ENCODE measurements at regions not wholly inside any gene's neighbourhood (a gene's known extent, or its start where the extent isn't known, plus 50 kb on each side); places are given as distances from the start of the nearest gene placed in this dataset.

- intact Hi-C loops (cut with micrococcal nuclease): no loop called here
These were observed 210.3 kb downstream of the SETD4 start for GRCh38 chr21:35850029-35850428.

GRCh38 chr21:35849144-35849543 is 211.2 kb downstream of the SETD4 start:
- intact Hi-C loops (cut with micrococcal nuclease): no loop called here

GRCh38 chr21:35843911-35844667 is 216.2 kb downstream of the SETD4 start:
- intact Hi-C loops (cut with micrococcal nuclease): no loop called here

GRCh38 chr21:35840949-35841348 is 219.4 kb downstream of the SETD4 start:
- intact Hi-C loops (cut with micrococcal nuclease): loop anchor here (1.0 to 2.0 kb wide), 3 partner anchors 790 to 1148 kb away; no protein-coding TSS in a partner anchor

GRCh38 chr21:35840197-35840799 is 220.0 kb downstream of the SETD4 start:
- intact Hi-C loops (cut with micrococcal nuclease): loop anchor here (1.0 to 2.0 kb wide), 3 partner anchors 789 to 1147 kb away; no protein-coding TSS in a partner anchor

GRCh38 chr21:35838987-35839763 is 221.2 kb downstream of the SETD4 start:
- intact Hi-C loops (cut with micrococcal nuclease): no loop called here

GRCh38 chr21:35838350-35838749 is 222.0 kb downstream of the SETD4 start:
- intact Hi-C loops (cut with micrococcal nuclease): no loop called here

GRCh38 chr21:35833991-35834390 is 226.3 kb downstream of the SETD4 start:
- intact Hi-C loops (cut with micrococcal nuclease): no loop called here

GRCh38 chr21:35833388-35833787 is 226.9 kb downstream of the SETD4 start:
- intact Hi-C loops (cut with micrococcal nuclease): no loop called here

- intact Hi-C loops (cut with micrococcal nuclease): no loop called here
These were observed 229.1 kb downstream of the SETD4 start for GRCh38 chr21:35831230-35831629.

- intact Hi-C loops (cut with micrococcal nuclease): no loop called here
These were observed 231.3 kb downstream of the SETD4 start for GRCh38 chr21:35829067-35829466.

GRCh38 chr21:35828161-35828560 is 232.2 kb downstream of the SETD4 start:
- intact Hi-C loops (cut with micrococcal nuclease): no loop called here

- intact Hi-C loops (cut with micrococcal nuclease): no loop called here
These were observed 233.3 kb downstream of the SETD4 start for GRCh38 chr21:35827004-35827403.

GRCh38 chr21:35825370-35826353 is 234.7 kb downstream of the SETD4 start:
- intact Hi-C loops (cut with micrococcal nuclease): no loop called here

- intact Hi-C loops (cut with micrococcal nuclease): no loop called here
These were observed 236.2 kb downstream of the SETD4 start for GRCh38 chr21:35824136-35824535.

- intact Hi-C loops (cut with micrococcal nuclease): no loop called here
These were observed 241.2 kb downstream of the SETD4 start for GRCh38 chr21:35819134-35819533.

GRCh38 chr21:35818597-35818996 is 241.7 kb downstream of the SETD4 start:
- intact Hi-C loops (cut with micrococcal nuclease): no loop called here

GRCh38 chr21:35814858-35815619 is 245.3 kb downstream of the SETD4 start:
- intact Hi-C loops (cut with micrococcal nuclease): no loop called here

- intact Hi-C loops (cut with micrococcal nuclease): no loop called here
These were observed 247.6 kb downstream of the SETD4 start for GRCh38 chr21:35812679-35813078.

GRCh38 chr21:35811191-35811806 is 249.0 kb downstream of the SETD4 start:
- intact Hi-C loops (cut with micrococcal nuclease): no loop called here
